NB4 (cell line): ENCODE measurements at regions not wholly inside any gene's neighbourhood (a gene's known extent, or its start where the extent isn't known, plus 50 kb on each side); places are given as distances from the start of the nearest gene placed in this dataset.

Experiments
- CTCF ChIP-seq: IDR thresholded peaks from one replicate; pipeline ENCODE4 v1.5.1; 2012; ENCODE audit warnings: low read depth, low read length
- MAX ChIP-seq: IDR thresholded peaks from 2 replicates; pipeline ENCODE4 v1.6.1; 2011; ENCODE audit warnings: low read depth, low read length
- MYC ChIP-seq: IDR thresholded peaks from 2 replicates; pipeline ENCODE4 v1.6.1; 2011; ENCODE audit warnings: low read depth, low read length
- POLR2A ChIP-seq: IDR thresholded peaks from 2 replicates; pipeline ENCODE4 v1.6.1; 2011; ENCODE audit warnings: mild to moderate bottlenecking; ENCODE audit not compliant: insufficient read length; ENCODE audit errors: extremely low read depth

GRCh38 chr18:30177056-30177455 lies 865.5 kb downstream of the DSC3 start:
- TF ChIP-seq MAX (no peak), CTCF (no peak), POLR2A (no peak), MYC (no peak)
